Fibroblast of lung (primary cell): ENCODE measurements at regions not wholly inside any gene's neighbourhood (a gene's known extent, or its start where the extent isn't known, plus 50 kb on each side); places are given as distances from the start of the nearest gene placed in this dataset.
A peak's percentile ranks its signal among the peaks of the same experiment; 100 is the strongest.

Source experiments
- DNase-seq, 2 donors: peaks; one replicate each; pipeline versions ENCODE4 v3.0.0 to v3.0.0-alpha.2; 2010; ENCODE audit warnings: low read depth in 2 of 2
- H2AFZ ChIP-seq: 2 replicates; pipeline ENCODE4 v1.5.1; 2012; ENCODE audit warnings: low read length, control low read depth, inconsistent platforms
- H3K27ac ChIP-seq: 2 replicates; pipeline ENCODE4 v1.5.1; 2011; ENCODE audit warnings: low read length, control low read depth; ENCODE audit not compliant: insufficient read depth
- H3K27me3 ChIP-seq: 2 replicates; pipeline ENCODE4 v1.5.1; 2011; ENCODE audit warnings: mild to moderate bottlenecking, low read length; ENCODE audit not compliant: control insufficient read depth, insufficient read depth
- H3K36me3 ChIP-seq: 2 replicates; pipeline ENCODE4 v1.5.1; 2011; ENCODE audit warnings: low read length; ENCODE audit not compliant: control insufficient read depth, insufficient read depth
- H3K4me1 ChIP-seq: 2 replicates; pipeline ENCODE4 v1.5.1; 2011; ENCODE audit warnings: low read length; ENCODE audit not compliant: control insufficient read depth, insufficient read depth; ENCODE audit errors: extremely low read depth
- H3K4me2 ChIP-seq: 2 replicates; pipeline ENCODE4 v1.5.1; 2011; ENCODE audit warnings: low read length, control low read depth; ENCODE audit not compliant: insufficient read depth; ENCODE audit errors: extremely low read depth
- H3K4me3 ChIP-seq, 4 experiments: fragments of 200-600 bp in 1 of 4; sonication (generic) in 1 of 4; replicated peaks in 1 of 4; 2 replicates each; pipeline ENCODE4 v1.5.1; 2011 to 2016; ENCODE audit warnings: low read length in 4 of 4, low read depth in 3 of 4, mild to moderate bottlenecking in 3 of 4, control low read depth in 2 of 4, inconsistent platforms in 1 of 4, mixed read lengths in 1 of 4; ENCODE audit not compliant: insufficient read depth in 1 of 4; ENCODE audit errors: control extremely low read depth in 1 of 4
- H3K79me2 ChIP-seq: 2 replicates; pipeline ENCODE4 v1.5.1; 2012; ENCODE audit warnings: mild to moderate bottlenecking, low read length, inconsistent platforms; ENCODE audit not compliant: control insufficient read depth, insufficient read depth
- H3K9ac ChIP-seq: 2 replicates; pipeline ENCODE4 v1.5.1; 2011; ENCODE audit warnings: mild to moderate bottlenecking, low read length, control low read depth; ENCODE audit not compliant: insufficient read depth
- H3K9me3 ChIP-seq: 2 replicates; pipeline ENCODE4 v1.5.1; 2012; ENCODE audit warnings: low read depth, low read length; ENCODE audit not compliant: control insufficient read depth, insufficient read depth
- H4K20me1 ChIP-seq: 2 replicates; pipeline ENCODE4 v1.5.1; 2011; ENCODE audit warnings: low read length; ENCODE audit not compliant: control insufficient read depth, insufficient read depth; ENCODE audit errors: extremely low read depth
- CTCF ChIP-seq, 2 donors: IDR thresholded peaks in 1 of 2; conservative IDR thresholded peaks in 1 of 2; 1 replicate in 1 of 2; 2 replicates in 1 of 2; pipeline ENCODE4 v1.5.1; 2011 to 2012; ENCODE audit warnings: low read length in 2 of 2, control low read depth in 1 of 2, inconsistent platforms in 1 of 2, low read depth in 1 of 2, mild to moderate bottlenecking in 1 of 2
- EZH2 ChIP-seq: IDR thresholded peaks from 2 replicates; pipeline ENCODE4 v1.5.1; 2012; ENCODE audit warnings: low read length, control low read depth, mild to moderate bottlenecking; ENCODE audit errors: missing control alignments

GRCh38 chrX:46254641-46255040, 290.6 kb downstream of the ZNF674 start:
- Histone ChIP-seq H3K9me3 (no peaks in the 10 kb centered on the region), H3K36me3 (no peaks in the 10 kb centered on the region), H3K4me3 (no peak overlapping the region), H3K27ac (no peak overlapping the region), H3K4me1 (no peaks in the 10 kb centered on the region), H3K79me2 (no peaks in the 10 kb centered on the region), H3K4me2 (peak overlapping the region; percentile 25), H4K20me1 (no peaks in the 10 kb centered on the region), H3K9ac (no peak overlapping the region), H2AFZ (no peak overlapping the region), H3K27me3 (no peaks in the 10 kb centered on the region)
- DNase-seq = no peak
- TF ChIP-seq CTCF (conservative IDR thresholded peaks at IDR 0.05 in 1 of 2, IDR thresholded peaks at IDR 0.05 in 1 of 2; ENCODE audit: low read depth in 1 of 2, low read length in 2 of 2) (no peak), EZH2 (no peak)

- Histone ChIP-seq H3K4me2 (no peak overlapping the region), H3K79me2 (no peaks in the 10 kb centered on the region), H3K4me3 (no peak overlapping the region), H3K9me3 (no peaks in the 10 kb centered on the region), H3K4me1 (no peaks in the 10 kb centered on the region), H3K9ac (no peak overlapping the region), H3K27me3 (no peaks in the 10 kb centered on the region), H3K27ac (no peak overlapping the region), H4K20me1 (no peaks in the 10 kb centered on the region), H2AFZ (no peak overlapping the region), H3K36me3 (no peaks in the 10 kb centered on the region)
- peak; percentile 63 to 64 for DNase-seq
- TF ChIP-seq CTCF (conservative IDR thresholded peaks at IDR 0.05 in 1 of 2, IDR thresholded peaks at IDR 0.05 in 1 of 2; ENCODE audit: low read depth in 1 of 2, low read length in 2 of 2) = no peak
- TF ChIP-seq EZH2 = no peak
Observed at GRCh38 chrX:46251755-46252154, 293.5 kb downstream of the ZNF674 start.

- Histone ChIP-seq H4K20me1 (no peaks in the 10 kb centered on the region), H3K4me2 (no peak overlapping the region), H3K4me3 (no peak overlapping the region), H3K36me3 (no peaks in the 10 kb centered on the region), H3K9me3 (no peaks in the 10 kb centered on the region), H3K79me2 (no peaks in the 10 kb centered on the region), H2AFZ (no peak overlapping the region), H3K4me1 (no peaks in the 10 kb centered on the region), H3K27me3 (no peaks in the 10 kb centered on the region), H3K27ac (no peak overlapping the region), H3K9ac (no peak overlapping the region)
- no peak for TF ChIP-seq EZH2
- TF ChIP-seq CTCF (conservative IDR thresholded peaks at IDR 0.05 in 1 of 2, IDR thresholded peaks at IDR 0.05 in 1 of 2; ENCODE audit: low read depth in 1 of 2, low read length in 2 of 2) = no peak
- no peak for DNase-seq
Observed at GRCh38 chrX:46250151-46250550, 295.1 kb downstream of the ZNF674 start.
